WTC11 (cell line): ENCODE measurements at regions not wholly inside any gene's neighbourhood (a gene's known extent, or its start where the extent isn't known, plus 50 kb on each side); places are given as distances from the start of the nearest gene placed in this dataset.

Experiments used
- ATAC-seq: fragments of 200-7000 bp; cut with Tn5 transposase; 2 replicates; pipeline ENCODE4 v1.10.0; 2021; ENCODE audit warnings: mild to moderate bottlenecking, moderate library complexity
- CTCF ChIA-PET: fragments of 300-600 bp; sonication (Branson Sonifier 250); formaldehyde crosslinking; loops from one replicate; lab custom pipeline; 2021; ENCODE audit warnings: antibody characterized with exemption; lab: Charles Lee
- POLR2A ChIA-PET: fragments of 350-600 bp; sonication (Branson Sonifier 250); formaldehyde crosslinking; loops from one replicate; lab custom pipeline; 2021; ENCODE audit warnings: antibody characterized with exemption; lab: Charles Lee
- DNase-seq: peaks from one replicate; pipeline ENCODE4 v3.0.0; 2021; ENCODE audit warnings: low spot score
- H3K27ac Mint-ChIP-seq: 2 replicates; pipeline ENCODE4 v1.8.0; 2021; ENCODE audit warnings: mixed read lengths
- H3K27me3 Mint-ChIP-seq: 2 replicates; pipeline ENCODE4 v1.8.0; 2021; ENCODE audit warnings: low read depth, mild to moderate bottlenecking, moderate library complexity, mixed read lengths
- H3K36me3 Mint-ChIP-seq: 2 replicates; pipeline ENCODE4 v1.8.0; 2021; ENCODE audit warnings: mixed read lengths
- H3K4me1 Mint-ChIP-seq: 2 replicates; pipeline ENCODE4 v1.8.0; 2022; ENCODE audit warnings: mixed read lengths
- H3K4me3 Mint-ChIP-seq: 2 replicates; pipeline ENCODE4 v1.8.0; 2021; ENCODE audit warnings: mild to moderate bottlenecking, moderate library complexity, mixed read lengths
- H3K9me3 Mint-ChIP-seq: 2 replicates; pipeline ENCODE4 v1.8.0; 2021; ENCODE audit warnings: mixed read lengths
- CREB1 ChIP-seq: sonication (generic); formaldehyde crosslinking; IDR thresholded peaks from 2 replicates; pipeline ENCODE4 v1.8.0; 2023; ENCODE audit warnings: mild to moderate bottlenecking, missing genetic modification reagents
- ESRRA ChIP-seq: sonication (generic); formaldehyde crosslinking; IDR thresholded peaks from 2 replicates; pipeline ENCODE4 v1.8.1; 2022; ENCODE audit warnings: mild to moderate bottlenecking, missing genetic modification reagents, borderline replicate concordance
- FOXK1 ChIP-seq: sonication (generic); formaldehyde crosslinking; IDR thresholded peaks from 2 replicates; pipeline ENCODE4 v1.8.0; 2022; ENCODE audit warnings: mild to moderate bottlenecking, moderate library complexity, missing genetic modification reagents
- NR3C1 ChIP-seq: sonication (generic); formaldehyde crosslinking; conservative IDR thresholded peaks from 2 replicates; pipeline ENCODE4 v1.8.1; 2023; ENCODE audit warnings: low read depth, mild to moderate bottlenecking, missing genetic modification reagents
- PRRX2 ChIP-seq: fragments of 250-450 bp; sonication (Bioruptor Pico); IDR thresholded peaks from 2 replicates; pipeline ENCODE4 v1.8.0; 2021; ENCODE audit warnings: mild to moderate bottlenecking
- SMAD4 ChIP-seq: sonication (generic); formaldehyde crosslinking; IDR thresholded peaks from 2 replicates; pipeline ENCODE4 v1.8.0; 2022; ENCODE audit warnings: mild to moderate bottlenecking, missing genetic modification reagents
- SOX15 ChIP-seq: fragments of 250-450 bp; sonication (Bioruptor Pico); IDR thresholded peaks from 2 replicates; pipeline ENCODE4 v1.9.0; 2021; ENCODE audit warnings: mild to moderate bottlenecking
- ZNF121 ChIP-seq: sonication (generic); formaldehyde crosslinking; IDR thresholded peaks from 2 replicates; pipeline ENCODE4 v1.8.0; 2023; ENCODE audit warnings: missing genetic modification reagents
- ZNF317 ChIP-seq: sonication (generic); formaldehyde crosslinking; IDR thresholded peaks from 2 replicates; pipeline ENCODE4 v1.8.1; 2023; ENCODE audit warnings: low read depth, mild to moderate bottlenecking, moderate library complexity, missing genetic modification reagents, borderline replicate concordance
- TF ChIP-seq, protein P1 (sequence below): sonication (generic); formaldehyde crosslinking; IDR thresholded peaks from 2 replicates; pipeline ENCODE4 v1.8.1; 2023; ENCODE audit warnings: mild to moderate bottlenecking, moderate library complexity, missing genetic modification reagents
- TF ChIP-seq, protein P2 (sequence below): fragments of 250-450 bp; sonication (Bioruptor Pico); IDR thresholded peaks from 2 replicates; pipeline ENCODE4 v1.8.0; 2021; ENCODE audit warnings: mild to moderate bottlenecking
- TF ChIP-seq, protein P3 (sequence below): sonication (generic); formaldehyde crosslinking; IDR thresholded peaks from 2 replicates; pipeline ENCODE4 v1.8.0; 2022; ENCODE audit warnings: mild to moderate bottlenecking, missing genetic modification reagents
- TF ChIP-seq, protein P4 (sequence below): sonication (generic); formaldehyde crosslinking; IDR thresholded peaks from 2 replicates; pipeline ENCODE4 v1.8.1; 2023; ENCODE audit warnings: mild to moderate bottlenecking, missing genetic modification reagents, moderate library complexity
- TF ChIP-seq, protein P5 (sequence below): sonication (generic); formaldehyde crosslinking; IDR thresholded peaks from 2 replicates; pipeline ENCODE4 v1.8.1; 2022; ENCODE audit warnings: mild to moderate bottlenecking, moderate library complexity, missing genetic modification reagents
- TF ChIP-seq, protein P6 (sequence below): sonication (generic); formaldehyde crosslinking; IDR thresholded peaks from 2 replicates; pipeline ENCODE4 v1.8.1; 2022; ENCODE audit warnings: mild to moderate bottlenecking, missing genetic modification reagents, moderate library complexity, borderline replicate concordance

DNA sequence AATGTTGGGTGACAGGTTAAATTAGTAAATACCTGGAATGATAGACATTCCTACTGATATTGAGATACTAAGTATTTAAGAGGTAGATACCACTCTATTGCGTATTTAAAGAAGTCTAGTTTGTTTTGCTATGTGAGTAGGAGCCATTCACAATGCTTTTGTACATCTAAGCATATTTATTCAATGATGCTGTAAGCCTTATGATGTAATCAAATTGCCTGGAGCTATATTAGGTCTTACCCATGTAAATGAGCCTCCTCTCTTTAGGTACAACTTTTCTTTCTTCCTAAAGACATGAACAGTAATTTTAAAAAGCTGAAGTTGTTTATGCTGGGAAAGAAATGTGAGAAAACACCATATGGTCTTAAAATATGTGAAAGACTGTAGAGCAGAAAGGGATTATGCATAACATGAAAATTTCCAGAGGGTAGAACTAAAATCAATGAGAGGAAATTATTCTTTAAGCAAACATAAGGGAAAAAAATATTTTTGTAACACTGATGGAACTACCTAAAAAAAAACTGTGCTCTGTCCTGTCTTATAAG is 526.7 kb downstream of the EPHA7 start:
- DNase-seq: no peak
- no peaks in the 10 kb centered on the region for H3K36me3 Mint-ChIP-seq
- H3K27ac Mint-ChIP-seq: no peak overlapping the region
- H3K4me3 Mint-ChIP-seq: no peak overlapping the region
- CTCF ChIA-PET: no interaction called here
- POLR2A ChIA-PET: no interaction called here
- peaks cover 10% of the 10 kb centered on the region for H3K4me1 Mint-ChIP-seq
- TF ChIP-seq CREB1 (CRISPR knock-in tag): no peak
- TF ChIP-seq, protein P1, sequence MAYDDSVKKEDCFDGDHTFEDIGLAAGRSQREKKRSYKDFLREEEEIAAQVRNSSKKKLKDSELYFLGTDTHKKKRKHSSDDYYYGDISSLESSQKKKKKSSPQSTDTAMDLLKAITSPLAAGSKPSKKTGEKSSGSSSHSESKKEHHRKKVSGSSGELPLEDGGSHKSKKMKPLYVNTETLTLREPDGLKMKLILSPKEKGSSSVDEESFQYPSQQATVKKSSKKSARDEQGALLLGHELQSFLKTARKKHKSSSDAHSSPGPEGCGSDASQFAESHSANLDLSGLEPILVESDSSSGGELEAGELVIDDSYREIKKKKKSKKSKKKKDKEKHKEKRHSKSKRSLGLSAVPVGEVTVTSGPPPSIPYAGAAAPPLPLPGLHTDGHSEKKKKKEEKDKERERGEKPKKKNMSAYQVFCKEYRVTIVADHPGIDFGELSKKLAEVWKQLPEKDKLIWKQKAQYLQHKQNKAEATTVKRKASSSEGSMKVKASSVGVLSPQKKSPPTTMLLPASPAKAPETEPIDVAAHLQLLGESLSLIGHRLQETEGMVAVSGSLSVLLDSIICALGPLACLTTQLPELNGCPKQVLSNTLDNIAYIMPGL: no peak
- no peaks in the 10 kb centered on the region for H3K27me3 Mint-ChIP-seq
- ATAC-seq: no peak
- H3K9me3 Mint-ChIP-seq: no peaks in the 10 kb centered on the region

DNA sequence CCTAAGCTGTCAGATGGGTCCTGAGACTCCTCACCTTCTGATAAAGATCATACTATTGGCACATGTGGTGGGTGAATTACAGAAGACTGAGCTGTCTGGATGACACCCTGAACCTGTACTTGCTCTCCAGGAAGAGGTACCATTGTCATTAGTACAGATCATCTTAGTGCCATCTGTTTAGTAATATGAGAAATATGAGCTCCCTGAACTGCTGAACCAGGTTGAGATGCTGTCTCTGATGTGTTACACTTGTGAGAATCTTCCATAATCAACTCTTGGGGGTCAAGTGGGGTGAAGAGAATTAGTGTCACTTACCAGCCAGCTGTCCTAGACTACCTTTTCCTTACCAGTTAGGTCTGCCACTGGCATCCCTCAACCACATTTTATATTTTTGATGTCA is 531.0 kb downstream of the EPHA7 start:
- H3K4me3 Mint-ChIP-seq: no peak overlapping the region
- ATAC-seq (no peak), DNase-seq (no peak)
- H3K9me3 Mint-ChIP-seq: peaks cover 7% of the 10 kb centered on the region; the same call in 1 of the 2 replicates
- TF ChIP-seq ESRRA (CRISPR knock-in tag) (no peak), SOX15 (CRISPR knock-in tag) (no peak), ZNF121 (CRISPR knock-in tag) (no peak), NR3C1 (no peak), PRRX2 (CRISPR knock-in tag) (no peak)
- TF ChIP-seq, protein P2, sequence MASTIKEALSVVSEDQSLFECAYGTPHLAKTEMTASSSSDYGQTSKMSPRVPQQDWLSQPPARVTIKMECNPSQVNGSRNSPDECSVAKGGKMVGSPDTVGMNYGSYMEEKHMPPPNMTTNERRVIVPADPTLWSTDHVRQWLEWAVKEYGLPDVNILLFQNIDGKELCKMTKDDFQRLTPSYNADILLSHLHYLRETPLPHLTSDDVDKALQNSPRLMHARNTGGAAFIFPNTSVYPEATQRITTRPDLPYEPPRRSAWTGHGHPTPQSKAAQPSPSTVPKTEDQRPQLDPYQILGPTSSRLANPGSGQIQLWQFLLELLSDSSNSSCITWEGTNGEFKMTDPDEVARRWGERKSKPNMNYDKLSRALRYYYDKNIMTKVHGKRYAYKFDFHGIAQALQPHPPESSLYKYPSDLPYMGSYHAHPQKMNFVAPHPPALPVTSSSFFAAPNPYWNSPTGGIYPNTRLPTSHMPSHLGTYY (CRISPR knock-in tag): no peak
- TF ChIP-seq, protein P3, sequence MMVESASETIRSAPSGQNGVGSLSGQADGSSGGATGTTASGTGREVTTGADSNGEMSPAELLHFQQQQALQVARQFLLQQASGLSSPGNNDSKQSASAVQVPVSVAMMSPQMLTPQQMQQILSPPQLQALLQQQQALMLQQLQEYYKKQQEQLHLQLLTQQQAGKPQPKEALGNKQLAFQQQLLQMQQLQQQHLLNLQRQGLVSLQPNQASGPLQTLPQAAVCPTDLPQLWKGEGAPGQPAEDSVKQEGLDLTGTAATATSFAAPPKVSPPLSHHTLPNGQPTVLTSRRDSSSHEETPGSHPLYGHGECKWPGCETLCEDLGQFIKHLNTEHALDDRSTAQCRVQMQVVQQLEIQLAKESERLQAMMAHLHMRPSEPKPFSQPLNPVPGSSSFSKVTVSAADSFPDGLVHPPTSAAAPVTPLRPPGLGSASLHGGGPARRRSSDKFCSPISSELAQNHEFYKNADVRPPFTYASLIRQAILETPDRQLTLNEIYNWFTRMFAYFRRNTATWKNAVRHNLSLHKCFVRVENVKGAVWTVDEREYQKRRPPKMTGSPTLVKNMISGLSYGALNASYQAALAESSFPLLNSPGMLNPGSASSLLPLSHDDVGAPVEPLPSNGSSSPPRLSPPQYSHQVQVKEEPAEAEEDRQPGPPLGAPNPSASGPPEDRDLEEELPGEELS: no peak
- TF ChIP-seq, protein P1: no peak
- POLR2A ChIA-PET: interaction anchor here (0.6 kb wide), 1 partner anchor 241 kb away, joined by 3 read pairs; no protein-coding TSS in a partner anchor
- no peaks in the 10 kb centered on the region for H3K36me3 Mint-ChIP-seq
- H3K27me3 Mint-ChIP-seq: no peaks in the 10 kb centered on the region
- CTCF ChIA-PET: no interaction called here
- no peak overlapping the region for H3K27ac Mint-ChIP-seq
- peaks cover 3% of the 10 kb centered on the region for H3K4me1 Mint-ChIP-seq

DNA sequence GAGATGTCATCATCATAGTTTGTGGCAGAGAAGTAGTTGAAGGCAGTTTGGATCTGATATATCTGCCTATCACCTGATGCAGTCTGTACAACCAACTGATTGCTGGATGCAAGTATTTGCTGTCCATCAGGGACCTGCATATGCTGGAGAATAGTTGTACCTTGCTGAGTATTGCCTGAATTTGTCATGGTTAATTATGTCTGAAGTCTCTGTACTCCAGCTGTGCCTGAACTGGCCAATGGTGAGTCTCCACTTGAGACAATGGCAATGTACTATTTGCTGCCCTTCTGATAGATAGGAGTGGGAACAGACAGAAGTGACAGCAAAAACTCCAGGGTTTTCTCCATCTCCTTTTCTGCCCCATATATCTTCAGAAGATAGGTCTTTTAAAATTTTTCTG is 531.5 kb downstream of the EPHA7 start:
- ChIA-PET POLR2A (interaction anchor here (0.6 kb wide), 1 partner anchor 240 kb away, joined by 3 read pairs; no protein-coding TSS in a partner anchor), CTCF (no interaction called here)
- no peak for DNase-seq
- no peak for ATAC-seq
- Mint-ChIP-seq H3K36me3 (no peaks in the 10 kb centered on the region), H3K27me3 (no peaks in the 10 kb centered on the region), H3K27ac (no peak overlapping the region), H3K4me3 (no peak overlapping the region), H3K4me1 (peaks cover 3% of the 10 kb centered on the region), H3K9me3 (peaks cover 8% of the 10 kb centered on the region; the same call in 1 of the 2 replicates)
- TF ChIP-seq, protein P4, sequence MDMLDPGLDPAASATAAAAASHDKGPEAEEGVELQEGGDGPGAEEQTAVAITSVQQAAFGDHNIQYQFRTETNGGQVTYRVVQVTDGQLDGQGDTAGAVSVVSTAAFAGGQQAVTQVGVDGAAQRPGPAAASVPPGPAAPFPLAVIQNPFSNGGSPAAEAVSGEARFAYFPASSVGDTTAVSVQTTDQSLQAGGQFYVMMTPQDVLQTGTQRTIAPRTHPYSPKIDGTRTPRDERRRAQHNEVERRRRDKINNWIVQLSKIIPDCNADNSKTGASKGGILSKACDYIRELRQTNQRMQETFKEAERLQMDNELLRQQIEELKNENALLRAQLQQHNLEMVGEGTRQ (CRISPR knock-in tag): no peak
- TF ChIP-seq, protein P5, sequence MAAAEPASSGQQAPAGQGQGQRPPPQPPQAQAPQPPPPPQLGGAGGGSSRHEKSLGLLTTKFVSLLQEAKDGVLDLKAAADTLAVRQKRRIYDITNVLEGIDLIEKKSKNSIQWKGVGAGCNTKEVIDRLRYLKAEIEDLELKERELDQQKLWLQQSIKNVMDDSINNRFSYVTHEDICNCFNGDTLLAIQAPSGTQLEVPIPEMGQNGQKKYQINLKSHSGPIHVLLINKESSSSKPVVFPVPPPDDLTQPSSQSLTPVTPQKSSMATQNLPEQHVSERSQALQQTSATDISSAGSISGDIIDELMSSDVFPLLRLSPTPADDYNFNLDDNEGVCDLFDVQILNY (CRISPR knock-in tag): no peak
- TF ChIP-seq ZNF317 (no peak), SMAD4 (CRISPR knock-in tag) (no peak), FOXK1 (CRISPR knock-in tag) (no peak)
- TF ChIP-seq, protein P2 (CRISPR knock-in tag): no peak
- TF ChIP-seq, protein P6, sequence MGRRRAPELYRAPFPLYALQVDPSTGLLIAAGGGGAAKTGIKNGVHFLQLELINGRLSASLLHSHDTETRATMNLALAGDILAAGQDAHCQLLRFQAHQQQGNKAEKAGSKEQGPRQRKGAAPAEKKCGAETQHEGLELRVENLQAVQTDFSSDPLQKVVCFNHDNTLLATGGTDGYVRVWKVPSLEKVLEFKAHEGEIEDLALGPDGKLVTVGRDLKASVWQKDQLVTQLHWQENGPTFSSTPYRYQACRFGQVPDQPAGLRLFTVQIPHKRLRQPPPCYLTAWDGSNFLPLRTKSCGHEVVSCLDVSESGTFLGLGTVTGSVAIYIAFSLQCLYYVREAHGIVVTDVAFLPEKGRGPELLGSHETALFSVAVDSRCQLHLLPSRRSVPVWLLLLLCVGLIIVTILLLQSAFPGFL (CRISPR knock-in tag): no peak
